SK-N-MC (cell line): ENCODE measurements at regions not wholly inside any gene's neighbourhood (a gene's known extent, or its start where the extent isn't known, plus 50 kb on each side); places are given as distances from the start of the nearest gene placed in this dataset.

Experiments
- EZH2 ChIP-seq: fragments of 200-600 bp; sonication (generic); IDR thresholded peaks from one replicate; pipeline ENCODE4 v1.6.1; 2017; ENCODE audit warnings: antibody characterized with exemption
- POLR2AphosphoS5 ChIP-seq: IDR thresholded peaks from 2 replicates; pipeline ENCODE4 v1.6.1; 2012; ENCODE audit warnings: mild to moderate bottlenecking, low read depth, low read length, borderline replicate concordance

GRCh38 chr10:105699504-105699903 lies 1058.4 kb downstream of the SORCS3 start:
- TF ChIP-seq EZH2 (no peak), POLR2AphosphoS5 (no peak)
